A549 (cell line): ENCODE measurements at regions not wholly inside any gene's neighbourhood (a gene's known extent, or its start where the extent isn't known, plus 50 kb on each side); places are given as distances from the start of the nearest gene placed in this dataset.

Experiments used
- ATAC-seq, 2 experiments: fragments of 200-7000 bp in 1 of 2; fragments of >200 bp in 1 of 2; cut with Nextera tagmentation in 1 of 2; cut with Tn5 transposase in 1 of 2; 3 replicates each; pipeline versions ENCODE4 v1.8.0 to v1.9.1; 2018 to 2020; ENCODE audit warnings: mild to moderate bottlenecking in 1 of 2, moderate library complexity in 1 of 2
- CTCF ChIA-PET: fragments of 300-600 bp; sonication (Branson Sonifier 250); formaldehyde crosslinking; extraction: SDS; loops from one replicate; lab custom pipeline; 2021; ENCODE audit warnings: antibody characterized with exemption, inconsistent platforms; lab: Yijun Ruan, JAX
- POLR2A ChIA-PET: fragments of 350-600 bp; formaldehyde crosslinking; extraction: SDS; loops from one replicate; lab custom pipeline; 2021; ENCODE audit warnings: antibody characterized with exemption, inconsistent platforms; lab: Yijun Ruan, JAX
- DNase-seq, 2 experiments: peaks; one replicate each; pipeline versions ENCODE4 v3.0.0 to v3.0.0-alpha.2; 2011 to 2016; ENCODE audit warnings: low read depth in 1 of 2, low spot score in 1 of 2
- FAIRE-seq: peaks from 2 replicates; lab custom pipeline; 2011; peaks lifted over from hg19 to GRCh38; lab: Jason Lieb, UNC
- H3K27ac ChIP-seq, 2 experiments: fragments of >200 bp; sonication (Bioruptor Twin); formaldehyde crosslinking; 3 replicates each; pipeline ENCODE4 v1.5.1; 2016 to 2017
- H3K4me1 ChIP-seq: fragments of >200 bp; sonication (Bioruptor Twin); formaldehyde crosslinking; 3 replicates; pipeline ENCODE4 v1.6.1; 2016
- H3K4me2 ChIP-seq: fragments of >200 bp; sonication (Bioruptor Twin); formaldehyde crosslinking; 3 replicates; pipeline ENCODE4 v1.6.1; 2016
- H3K4me3 ChIP-seq: fragments of >200 bp; sonication (Bioruptor Twin); formaldehyde crosslinking; 3 replicates; pipeline ENCODE4 v1.5.1; 2016
- H3K9me3 ChIP-seq: fragments of >200 bp; sonication (Bioruptor Twin); formaldehyde crosslinking; 3 replicates; pipeline ENCODE4 v1.6.1; 2016
- ATOH8 ChIP-seq: fragments of 250-450 bp; sonication (Bioruptor Pico); IDR thresholded peaks from 2 replicates; pipeline ENCODE4 v1.5.0; 2020; ENCODE audit warnings: low read depth, mild to moderate bottlenecking, moderate library complexity
- BCL3 ChIP-seq: fragments of >200 bp; sonication (Bioruptor Twin); formaldehyde crosslinking; IDR thresholded peaks from 3 replicates; pipeline ENCODE4 v1.6.1; 2016
- BHLHE40 ChIP-seq: IDR thresholded peaks from 2 replicates; pipeline ENCODE4 v1.6.1; 2012; ENCODE audit warnings: low read depth, low read length, inconsistent platforms
- CEBPB ChIP-seq, 2 experiments: fragments of >200 bp in 1 of 2; sonication (Bioruptor Twin) in 1 of 2; formaldehyde crosslinking in 1 of 2; IDR thresholded peaks; 2 replicates each; pipeline ENCODE4 v1.6.1; 2012 to 2016
- E2F6 ChIP-seq: IDR thresholded peaks from 2 replicates; pipeline ENCODE4 v1.6.1; 2012; ENCODE audit warnings: low read depth, borderline replicate concordance
- FOSL2 ChIP-seq, 2 experiments: fragments of 450-650 bp in 1 of 2; fragments of >200 bp in 1 of 2; sonication (Bioruptor Twin) in 1 of 2; formaldehyde crosslinking; IDR thresholded peaks; 2 replicates each; pipeline versions ENCODE4 v1.5.0 to v1.6.1; 2016 to 2020; ENCODE audit warnings: mild to moderate bottlenecking in 1 of 2, moderate library complexity in 1 of 2
- FOXS1 ChIP-seq: fragments of 250-450 bp; sonication (Bioruptor Pico); IDR thresholded peaks from 2 replicates; pipeline ENCODE4 v1.5.0; 2020; ENCODE audit warnings: mild to moderate bottlenecking, moderate library complexity
- GATA3 ChIP-seq: IDR thresholded peaks from 2 replicates; pipeline ENCODE4 v1.6.1; 2012; ENCODE audit warnings: borderline replicate concordance
- HDAC2 ChIP-seq: fragments of 200-600 bp; sonication (generic); IDR thresholded peaks from 2 replicates; pipeline ENCODE4 v1.6.1; 2016
- HOXA7 ChIP-seq: fragments of 250-450 bp; sonication (Bioruptor Pico); IDR thresholded peaks from 2 replicates; pipeline ENCODE4 v1.5.0; 2020; ENCODE audit warnings: mild to moderate bottlenecking, moderate library complexity
- HOXB13 ChIP-seq: fragments of 250-450 bp; sonication (Bioruptor Pico); IDR thresholded peaks from 2 replicates; pipeline ENCODE4 v1.5.0; 2020; ENCODE audit warnings: low read depth, mild to moderate bottlenecking, moderate library complexity
- JUNB ChIP-seq: fragments of >200 bp; sonication (Bioruptor Twin); formaldehyde crosslinking; IDR thresholded peaks from 2 replicates; pipeline ENCODE4 v1.6.1; 2016
- KDM1A ChIP-seq: fragments of 200-600 bp; sonication (generic); IDR thresholded peaks from 2 replicates; pipeline ENCODE4 v1.6.1; 2016; ENCODE audit warnings: low read depth, mild to moderate bottlenecking
- MAFK ChIP-seq: fragments of 450-650 bp; IDR thresholded peaks from 2 replicates; pipeline ENCODE4 v1.6.1; 2014; ENCODE audit not compliant: partially characterized antibody
- MAX ChIP-seq: IDR thresholded peaks from 2 replicates; pipeline ENCODE4 v1.6.1; 2012
- MAZ ChIP-seq: fragments of 150-350 bp; IDR thresholded peaks from 2 replicates; pipeline ENCODE4 v1.6.1; 2014; ENCODE audit warnings: antibody characterized with exemption, low read depth, low read length, borderline replicate concordance
- PBX3 ChIP-seq: IDR thresholded peaks from 2 replicates; pipeline ENCODE4 v1.6.1; 2012
- POLR2AphosphoS2 ChIP-seq: conservative IDR thresholded peaks from 2 replicates; pipeline ENCODE4 v1.6.1; 2012; ENCODE audit warnings: low read length, improper control_type of control experiment, inconsistent platforms
- RAD21 ChIP-seq, 2 experiments: fragments of >200 bp in 1 of 2; sonication (Bioruptor Twin) in 1 of 2; formaldehyde crosslinking in 1 of 2; IDR thresholded peaks in 1 of 2; conservative IDR thresholded peaks in 1 of 2; 2 replicates in 1 of 2; 3 replicates in 1 of 2; pipeline ENCODE4 v1.6.1; 2012 to 2018; ENCODE audit warnings: inconsistent platforms in 1 of 2
- TFCP2L1 ChIP-seq: fragments of 250-450 bp; sonication (Bioruptor Pico); IDR thresholded peaks from 2 replicates; pipeline ENCODE4 v1.5.0; 2021; ENCODE audit warnings: mild to moderate bottlenecking
- WGBS: methylation state at CpG from one replicate; pipeline ENCODE4 v1.1.6; 2017; ENCODE audit errors: missing lambda C conversion rate; 5-methylcytosine and 5-hydroxymethylcytosine counted together

- H3K4me3 ChIP-seq: no peak overlapping the region
- H3K9me3 ChIP-seq: no peaks in the 10 kb centered on the region
- FAIRE-seq (no peak), DNase-seq (no peak), ATAC-seq (no peak; a peak in 1 of 6 replicates)
- H3K4me1 ChIP-seq: peaks cover 52% of the 10 kb centered on the region
- TF ChIP-seq MAX: no peak
- TF ChIP-seq ATOH8 (CRISPR knock-in tag): no peak
- no peak for TF ChIP-seq E2F6
- no peak for TF ChIP-seq KDM1A
- TF ChIP-seq HOXA7 (CRISPR knock-in tag): no peak
- peak; percentile 44; the same call in 1 of the 2 replicates for TF ChIP-seq GATA3
- no peak for TF ChIP-seq RAD21 (conservative IDR thresholded peaks at IDR 0.05 in 1 of 2, IDR thresholded peaks at IDR 0.05 in 1 of 2)
- ChIA-PET CTCF (interaction anchor here (0.6 to 1.0 kb wide), 2 partner anchors 11 to 316 kb away, joined by 3 read pairs; no protein-coding TSS in a partner anchor), POLR2A (no interaction called here)
- WGBS: 27% methylated on average over 3 of the region's 3 CpGs
- no peak overlapping the region for H3K27ac ChIP-seq
- H3K4me2 ChIP-seq: peak overlapping the region; percentile 56
Observed at GRCh38 chr9:28925157-28925556, 1351.9 kb upstream of the C9orf72 start.

- DNase-seq (no peak), FAIRE-seq (no peak), ATAC-seq (no peak)
- peaks cover 52% of the 10 kb centered on the region for H3K4me1 ChIP-seq
- TF ChIP-seq HDAC2 (no peak), MAFK (peak; percentile 63), TFCP2L1 (CRISPR knock-in tag) (no peak), ATOH8 (CRISPR knock-in tag) (no peak), CEBPB (IDR thresholded peaks at IDR 0.05) (no peak), RAD21 (conservative IDR thresholded peaks at IDR 0.05 in 1 of 2, IDR thresholded peaks at IDR 0.05 in 1 of 2) (no peak), BHLHE40 (no peak), HOXB13 (CRISPR knock-in tag) (no peak), FOXS1 (CRISPR knock-in tag) (no peak)
- no peak overlapping the region for H3K4me3 ChIP-seq
- 93% methylated on average over 3 of the region's 3 CpGs for WGBS
- H3K27ac ChIP-seq: no peak overlapping the region
- H3K9me3 ChIP-seq: no peaks in the 10 kb centered on the region
- ChIA-PET POLR2A (no interaction called here), CTCF (no interaction called here)
- no peak overlapping the region for H3K4me2 ChIP-seq
Observed at GRCh38 chr9:28926306-28926705, 1353.0 kb upstream of the C9orf72 start.

GRCh38 chr9:28927691-28928090, 1354.4 kb upstream of the C9orf72 start:
- 0% methylated on average over 1 of the region's 1 CpG for WGBS
- FAIRE-seq (peak; percentile 46), ATAC-seq (peak; percentile 29 to 56; a peak in 2 of 6 replicates), DNase-seq (peak; percentile 7 to 50)
- TF ChIP-seq GATA3 (peak; percentile 82; the same call in 1 of the 2 replicates), PBX3 (no peak), KDM1A (no peak), TFCP2L1 (CRISPR knock-in tag) (no peak), POLR2AphosphoS2 (no peak), FOSL2 (IDR thresholded peaks at IDR 0.05) (peak; percentile 35; the same call in 1 of the 2 replicates), FOSL2 (CRISPR knock-in tag; IDR thresholded peaks at IDR 0.05) (peak; percentile 74), MAZ (no peak), MAFK (no peak), BCL3 (no peak), JUNB (peak; percentile 76), CEBPB (IDR thresholded peaks at IDR 0.05) (peak in 1 of 2 experiments; percentile 51; a peak in 1 of 4 replicates)
- CTCF ChIA-PET: interaction anchor here (1.2 kb wide), 1 partner anchor 291 kb away, joined by 3 read pairs; no protein-coding TSS in a partner anchor
- Histone ChIP-seq H3K4me1 (peaks cover 52% of the 10 kb centered on the region), H3K9me3 (no peaks in the 10 kb centered on the region), H3K27ac (no peak overlapping the region; a peak in 1 of 6 replicates), H3K4me3 (no peak overlapping the region), H3K4me2 (peak overlapping the region; percentile 47)
- POLR2A ChIA-PET: no interaction called here
